Stimulated activated CD4-positive, alpha-beta T cell treated with anti-CD3 and anti-CD28 coated beads, Interleukin-12 subunit alpha, Interleukin-12 subunit beta, amount 100 ng/mL, for 4 hours (primary cell): ENCODE measurements at regions not wholly inside any gene's neighbourhood (a gene's known extent, or its start where the extent isn't known, plus 50 kb on each side); places are given as distances from the start of the nearest gene placed in this dataset.
"Not testable (repeated sequence)": the region's sequence is repeated elsewhere in the genome, so short reads cannot be mapped to it uniquely, and the experiment has no call there.

Source experiments
- DNase-seq: peaks from one replicate; pipeline ENCODE4 v3.0.0-alpha.2; 2020

DNA sequence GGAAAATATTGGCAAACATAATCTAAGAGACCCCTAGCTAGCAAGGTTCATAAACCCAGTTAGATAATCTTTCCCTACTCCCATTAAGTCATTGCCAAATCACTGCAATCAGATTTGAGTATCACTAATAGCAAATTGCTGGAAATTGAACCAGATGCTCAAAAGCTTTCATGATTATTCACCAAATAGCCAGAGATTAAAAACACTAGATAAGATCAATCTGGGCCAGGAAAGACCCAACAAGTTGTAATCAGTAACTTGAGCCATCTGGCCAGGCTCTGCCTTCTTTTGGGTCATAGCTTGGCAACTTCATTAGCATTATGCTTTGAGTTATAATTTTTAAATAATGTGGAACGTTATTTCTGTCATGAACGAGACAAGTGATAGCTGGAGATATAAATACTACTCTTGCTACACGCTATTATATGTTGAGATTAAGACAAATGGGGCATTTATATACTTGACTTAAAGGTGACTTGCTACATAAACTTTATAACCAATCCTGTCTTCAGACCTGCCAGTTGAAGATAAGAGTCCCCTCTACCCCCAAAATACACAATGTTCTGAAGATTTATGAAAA, 196.6 kb upstream of the EDNRA start:
- no peak for DNase-seq

DNA sequence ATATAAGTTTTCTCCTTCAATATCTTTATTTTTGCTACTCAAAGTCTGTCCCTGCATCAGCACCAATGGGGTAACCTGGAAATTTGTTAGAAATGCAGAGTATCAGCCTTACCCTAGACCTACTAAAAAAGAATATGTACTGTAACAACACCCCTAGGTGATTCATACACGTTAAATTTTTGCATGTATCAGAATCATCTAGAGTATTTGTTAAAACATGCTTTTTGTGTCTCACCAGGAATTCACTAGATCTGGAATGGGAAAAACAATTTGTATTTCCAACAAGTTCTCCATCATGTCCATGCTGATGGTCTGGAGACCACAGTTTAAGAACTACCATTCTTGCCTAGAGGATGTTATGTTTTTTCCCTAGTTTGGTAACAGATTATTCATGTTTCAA, 196.0 kb upstream of the EDNRA start:
- DNase-seq, result no peak

DNA sequence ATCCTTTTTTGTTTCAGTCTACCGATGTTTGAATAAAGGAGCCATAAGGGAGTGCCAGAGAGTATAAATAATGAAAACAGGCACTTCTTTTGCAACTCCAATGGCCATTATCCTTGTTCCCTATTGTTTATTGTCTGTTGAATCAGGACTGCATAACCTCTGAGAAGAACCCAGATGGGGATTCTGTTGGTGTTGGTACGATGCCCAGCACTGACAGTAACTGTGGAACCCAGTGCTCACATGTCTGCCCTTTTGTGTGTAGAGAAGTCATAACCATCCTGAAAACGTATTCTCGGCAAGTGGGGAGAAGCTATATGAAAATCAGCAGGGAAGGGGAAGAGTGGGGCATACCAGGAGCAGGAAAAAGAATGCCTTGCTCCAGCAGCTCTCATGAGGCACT, 195.1 kb upstream of the EDNRA start:
- DNase-seq, result no peak

DNA sequence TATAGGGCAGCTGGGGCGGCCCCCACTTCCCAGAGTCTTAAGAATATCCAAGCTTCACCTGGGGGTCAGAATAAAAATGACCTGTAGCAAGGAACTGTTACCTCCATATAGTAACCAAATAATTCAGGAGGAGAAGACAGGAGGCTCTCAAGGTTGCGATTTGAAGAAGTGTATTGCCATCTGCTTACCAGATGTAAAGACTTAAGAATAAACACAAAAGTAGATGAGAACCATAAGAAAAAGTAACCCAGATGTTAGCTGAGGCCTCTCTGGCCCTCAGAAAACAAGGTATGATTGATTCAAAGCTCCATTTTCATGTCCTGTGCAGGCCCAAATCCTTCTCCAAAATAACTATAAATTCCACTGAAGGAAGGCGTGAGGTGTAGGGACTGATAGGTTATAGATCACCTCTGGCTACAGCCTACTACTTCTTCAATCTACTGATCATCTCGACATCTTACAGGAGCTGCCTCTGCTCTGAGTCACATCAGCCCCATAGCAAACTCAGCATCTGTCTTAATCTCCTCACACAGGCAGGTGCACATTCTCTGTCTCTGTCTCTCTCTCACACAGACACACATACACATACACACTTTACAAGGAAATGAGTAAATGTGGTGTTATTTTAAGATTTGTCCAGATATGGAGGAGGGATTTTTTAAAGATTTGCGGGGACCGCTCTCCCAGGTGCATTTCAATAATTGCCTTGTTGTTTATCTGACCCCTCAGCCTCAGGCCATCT, 193.9 kb upstream of the EDNRA start:
- DNase-seq, result no peak

DNA sequence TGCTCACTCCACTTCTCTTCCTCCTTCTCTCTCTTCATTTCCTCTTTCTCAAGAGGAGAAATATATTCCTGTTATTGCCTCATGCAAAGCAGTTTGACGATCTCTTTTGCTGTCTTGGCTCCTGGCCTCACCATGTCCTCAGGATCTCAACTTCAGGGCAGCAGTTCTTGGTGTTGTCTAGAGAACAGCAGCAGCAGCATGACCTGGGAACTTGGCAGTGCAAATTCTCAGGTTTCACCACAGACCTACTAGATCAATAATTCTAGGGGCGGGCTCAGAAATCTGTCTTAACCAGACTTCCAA, 193.4 kb upstream of the EDNRA start:
- DNase-seq, result no peak

DNA sequence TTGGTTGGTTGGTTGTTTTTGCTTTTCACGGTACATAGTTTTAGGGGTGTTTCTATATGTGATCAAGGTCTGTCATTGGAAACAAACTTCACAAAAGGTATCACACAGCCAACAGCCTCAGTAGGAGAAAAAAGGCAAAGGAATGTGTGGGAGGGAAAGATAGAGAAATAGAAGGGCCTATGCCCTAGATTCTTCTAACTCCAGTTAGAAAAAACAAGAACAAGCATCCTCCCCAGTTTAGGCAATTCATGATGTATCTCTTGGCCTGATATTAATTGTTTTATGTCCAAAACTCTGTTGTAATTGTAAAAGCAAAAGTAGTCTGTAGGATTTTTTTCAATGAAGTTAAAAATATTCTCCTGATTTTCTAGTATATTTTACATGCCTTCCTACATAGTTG, 192.4 kb upstream of the EDNRA start:
- DNase-seq, result no peak

DNA sequence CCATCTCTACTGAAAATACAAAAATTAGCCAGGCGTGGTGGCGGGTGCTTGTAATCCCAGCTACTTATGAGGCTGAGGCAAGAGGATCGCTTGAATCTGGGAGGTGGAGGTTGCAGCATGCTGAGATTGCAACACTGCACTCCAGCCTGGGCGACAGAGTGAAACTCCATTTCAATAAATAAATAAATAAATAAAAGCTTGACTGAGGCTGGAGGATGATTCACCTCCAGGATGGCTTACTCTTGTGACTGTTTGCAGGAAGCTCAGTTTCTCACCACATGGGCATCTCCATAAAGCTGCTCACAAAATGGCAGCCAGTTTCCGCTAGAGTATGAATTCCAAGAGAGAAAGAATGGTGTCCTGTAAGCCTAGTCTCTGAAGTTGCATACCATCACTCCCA, 191.7 kb upstream of the EDNRA start:
- DNase-seq, result no peak

DNA sequence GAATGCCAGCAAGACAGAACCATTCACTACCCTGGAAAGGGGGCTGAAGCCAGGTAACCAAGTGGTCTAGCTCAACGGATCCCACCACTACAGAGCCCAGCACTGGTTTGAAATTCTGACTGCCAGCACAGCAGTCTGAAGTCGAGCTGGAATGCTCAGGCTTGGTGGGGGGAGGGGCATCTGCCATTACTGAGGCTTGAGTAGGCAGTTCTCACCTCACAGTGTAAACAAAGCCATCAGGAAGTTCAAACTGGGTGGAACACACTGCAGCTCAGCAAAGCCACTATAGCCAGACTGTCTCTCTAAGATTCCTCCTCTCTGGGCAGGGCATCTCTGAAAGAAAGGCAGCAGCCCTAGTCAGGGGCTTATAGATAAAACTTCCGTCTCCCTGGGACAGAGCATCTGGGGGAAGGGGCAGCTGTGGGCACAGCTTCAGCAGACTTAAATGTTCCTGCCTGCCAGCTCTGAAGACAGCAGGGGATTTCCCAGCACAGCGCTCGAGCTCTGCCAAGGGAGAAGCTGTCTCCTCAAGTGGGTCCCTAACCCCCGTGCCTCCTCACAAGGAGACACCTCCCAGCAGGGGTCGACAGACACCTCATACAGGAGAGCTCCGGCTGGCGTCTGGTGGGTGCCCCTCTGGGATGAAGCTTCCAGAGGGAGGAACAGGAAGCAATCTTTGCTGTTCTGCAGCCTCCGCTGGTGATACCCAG, 188.1 kb upstream of the EDNRA start:
- not testable (repeated sequence) for DNase-seq

DNA sequence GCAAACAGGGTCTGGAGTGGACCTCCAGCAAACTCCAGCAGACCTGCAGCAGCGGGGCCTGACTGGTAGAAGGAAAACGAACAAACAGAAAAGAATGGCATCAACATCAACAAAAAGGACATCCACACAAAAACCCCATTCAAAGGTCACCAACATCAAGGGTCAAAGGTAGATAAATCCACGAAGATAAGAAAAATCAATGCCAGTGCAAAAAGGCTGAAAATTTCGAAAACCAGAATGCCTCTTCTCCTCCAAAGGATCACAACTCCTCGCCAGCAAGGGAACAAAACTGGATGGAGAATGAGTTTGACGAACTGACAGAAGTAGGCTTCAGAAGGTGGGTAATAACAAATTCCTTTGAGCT, 187.6 kb upstream of the EDNRA start:
- not testable (repeated sequence) for DNase-seq

DNA sequence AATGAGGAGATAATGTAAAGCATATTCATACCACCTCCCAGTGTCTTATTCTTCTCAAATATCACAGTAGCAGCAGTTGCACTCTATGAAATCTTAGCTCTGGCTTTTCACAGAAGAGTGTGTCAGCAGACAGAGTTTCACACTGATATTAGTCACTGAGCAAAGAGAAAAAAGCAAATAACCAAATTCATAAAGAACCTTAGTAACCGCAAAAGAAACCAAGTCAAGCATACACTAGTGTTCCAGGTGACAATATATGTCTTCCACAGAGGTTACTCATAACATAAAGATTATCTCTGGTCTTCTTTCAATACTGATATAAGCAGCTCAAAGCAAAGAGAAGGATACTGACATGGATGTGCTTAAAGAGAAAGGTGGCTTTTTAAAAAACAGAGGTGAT, 181.7 kb upstream of the EDNRA start:
- no peak for DNase-seq

DNA sequence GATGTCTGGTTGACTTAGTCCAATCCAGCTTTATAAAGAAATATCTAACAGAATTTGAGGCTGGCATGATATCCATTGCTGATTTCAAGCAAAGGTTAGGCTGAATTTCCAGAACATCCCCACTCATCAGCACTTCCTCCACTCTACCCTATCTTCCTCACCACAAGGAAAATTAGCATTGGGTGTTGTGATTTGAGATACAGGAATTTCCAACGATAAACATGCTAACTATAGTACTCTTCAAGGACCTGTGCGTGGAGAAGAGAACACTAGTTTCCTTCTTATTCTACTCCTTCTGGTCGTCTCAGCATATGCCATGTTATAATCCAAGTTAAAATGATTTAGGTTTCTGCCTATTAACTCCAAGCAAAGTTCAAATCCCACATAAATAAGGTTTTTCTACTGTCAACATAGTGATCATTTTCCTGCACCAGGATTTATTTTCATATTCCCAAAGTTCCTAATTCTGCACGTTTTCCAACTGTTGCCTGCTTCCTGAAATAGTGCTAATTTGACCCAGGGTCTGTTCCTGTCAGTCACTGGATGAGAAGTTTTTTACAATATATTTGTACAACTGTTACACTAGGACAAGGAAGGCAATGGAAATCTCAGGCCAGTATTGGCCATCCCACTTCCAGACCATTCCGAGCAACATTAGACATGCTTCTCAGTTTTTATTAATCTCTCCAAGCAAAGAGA, 177.6 kb upstream of the EDNRA start:
- DNase-seq, result no peak

DNA sequence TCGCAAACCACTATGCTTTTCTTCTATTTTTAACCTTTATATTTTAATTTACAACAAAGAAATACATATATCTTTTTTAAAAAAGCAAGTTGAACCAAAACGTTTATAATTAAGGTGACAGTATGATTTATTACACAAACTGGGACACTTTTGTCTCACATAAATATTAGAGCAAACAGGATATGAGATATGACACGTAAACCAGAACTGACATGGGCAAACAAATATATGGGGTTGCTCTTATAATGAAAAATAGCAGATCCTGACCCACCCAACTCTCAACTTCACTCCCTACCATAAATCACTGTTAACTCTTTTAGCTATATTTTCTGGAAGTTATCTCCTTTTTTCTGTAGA, 177.0 kb upstream of the EDNRA start:
- DNase-seq, result no peak

DNA sequence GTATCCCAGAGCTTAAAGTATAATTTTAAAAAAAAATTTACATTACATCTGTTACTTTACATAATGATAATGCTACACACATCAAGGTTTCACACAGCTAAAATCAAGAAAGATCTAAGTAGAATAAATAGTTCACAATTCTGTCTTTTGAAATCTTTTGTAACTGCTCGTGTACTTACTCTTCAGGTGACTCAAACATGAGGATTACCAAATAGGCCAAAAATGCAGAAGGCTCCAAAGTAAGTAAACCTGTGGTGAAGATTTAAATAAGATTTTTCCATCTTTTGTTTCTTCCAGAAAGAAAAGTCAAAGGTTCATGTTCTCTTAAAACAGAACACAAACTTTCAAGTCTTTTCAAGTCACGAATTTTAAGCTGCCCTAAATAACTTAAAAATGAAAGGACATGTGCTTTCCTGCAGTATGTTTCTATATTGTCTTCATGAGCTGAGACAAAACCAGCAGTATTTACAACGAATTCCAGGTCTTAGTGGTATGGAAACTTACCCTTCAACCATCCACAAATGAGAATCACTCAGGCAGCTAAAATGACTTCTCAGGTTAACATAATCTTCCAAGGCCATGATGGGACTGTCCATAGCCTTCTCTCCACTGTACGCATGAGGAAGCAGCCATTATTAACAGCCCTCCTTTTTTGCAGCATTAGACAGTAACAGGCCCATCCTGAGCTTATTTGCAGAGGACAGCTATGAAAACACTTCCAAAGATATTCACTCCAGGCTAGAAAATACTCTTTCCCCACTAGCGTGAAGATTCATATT, 172.8 kb upstream of the EDNRA start:
- DNase-seq, result no peak

DNA sequence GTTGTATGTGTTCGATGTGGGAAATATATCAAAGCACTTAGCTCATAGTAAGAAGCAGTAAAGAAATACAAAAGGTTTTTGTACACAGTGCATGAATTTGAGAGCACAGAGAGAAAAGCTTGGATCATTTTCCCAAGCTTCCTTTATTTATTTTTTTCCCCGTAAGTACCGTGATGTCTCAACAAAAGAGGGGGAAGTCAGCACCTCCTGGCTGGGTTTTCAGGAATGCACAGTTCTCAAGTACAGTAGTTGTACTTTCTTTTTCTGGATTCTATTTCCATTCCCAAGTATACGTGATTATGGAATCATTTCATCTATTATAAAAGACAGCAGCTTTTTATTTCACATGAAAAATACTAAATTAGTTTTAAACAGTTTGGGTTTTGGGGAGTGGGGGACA, 171.5 kb upstream of the EDNRA start:
- DNase-seq, result no peak

DNA sequence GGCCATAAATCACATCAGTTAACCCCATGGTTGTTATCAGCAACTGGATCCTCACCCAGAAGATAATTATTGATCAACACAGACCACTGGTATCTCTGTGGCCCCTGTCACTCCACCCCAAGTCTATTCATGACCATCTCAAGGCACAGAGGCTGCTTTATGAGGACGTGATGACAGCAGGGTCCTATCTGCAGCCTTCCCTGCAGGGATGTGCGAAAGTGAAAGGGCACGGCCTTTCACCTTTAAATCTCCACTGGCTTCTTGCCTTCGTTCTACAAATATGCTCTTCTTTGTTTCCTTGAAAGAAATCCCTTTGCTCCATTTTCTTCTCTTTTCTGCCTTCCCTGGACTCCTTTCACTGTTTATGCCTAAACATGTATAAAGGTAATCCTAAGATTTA, 170.6 kb upstream of the EDNRA start:
- no peak for DNase-seq

DNA sequence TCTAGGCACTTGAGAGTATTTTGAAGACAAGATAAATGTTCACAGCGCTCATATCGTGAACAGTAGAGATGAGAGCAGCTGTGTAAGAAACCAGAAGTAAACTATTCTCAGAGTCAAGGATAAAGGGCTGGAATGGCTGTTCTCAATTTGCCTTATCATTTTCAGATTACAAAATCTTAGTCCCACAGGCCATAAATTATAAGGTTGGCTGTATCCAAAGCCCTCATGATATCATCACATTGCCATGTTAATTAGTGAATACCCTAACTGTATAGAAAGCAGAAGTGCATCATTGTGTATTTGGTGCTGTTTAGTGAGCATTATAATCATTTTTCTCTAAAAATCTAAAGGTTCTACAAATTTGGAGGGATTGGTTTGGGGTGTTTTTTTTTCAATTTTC, 168.9 kb upstream of the EDNRA start:
- no peak for DNase-seq

DNA sequence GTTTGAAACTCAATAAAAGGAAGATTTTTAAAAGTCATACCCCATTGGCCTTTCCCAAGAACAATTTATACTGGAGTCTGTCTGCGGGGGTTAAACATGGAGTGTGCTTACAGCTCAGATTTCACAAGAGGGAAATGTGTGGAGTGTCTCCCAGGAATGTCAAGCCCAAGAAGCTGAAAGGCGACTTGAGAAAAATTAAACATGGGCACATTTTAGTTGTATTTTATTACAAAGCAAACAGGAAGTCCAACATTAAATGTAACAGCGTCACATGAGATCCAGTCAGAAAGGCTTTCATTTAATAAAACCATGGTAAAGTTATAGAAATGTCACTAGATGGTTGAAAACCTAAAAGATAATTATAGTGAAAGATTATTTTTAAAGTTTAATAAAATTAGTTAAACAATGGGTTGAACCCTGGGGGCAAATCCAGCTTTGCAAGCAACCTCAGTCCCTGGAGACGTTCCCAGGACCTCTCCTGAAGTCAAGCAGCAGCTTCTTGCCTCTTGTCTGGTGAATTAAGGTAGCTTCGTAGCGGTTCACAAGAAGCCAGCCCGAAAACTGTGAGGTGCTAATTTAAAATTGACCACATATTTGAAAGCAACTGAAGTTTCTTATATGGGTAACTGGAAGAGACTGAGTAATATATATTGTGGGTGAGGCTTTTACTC, 168.4 kb upstream of the EDNRA start:
- DNase-seq, result no peak

DNA sequence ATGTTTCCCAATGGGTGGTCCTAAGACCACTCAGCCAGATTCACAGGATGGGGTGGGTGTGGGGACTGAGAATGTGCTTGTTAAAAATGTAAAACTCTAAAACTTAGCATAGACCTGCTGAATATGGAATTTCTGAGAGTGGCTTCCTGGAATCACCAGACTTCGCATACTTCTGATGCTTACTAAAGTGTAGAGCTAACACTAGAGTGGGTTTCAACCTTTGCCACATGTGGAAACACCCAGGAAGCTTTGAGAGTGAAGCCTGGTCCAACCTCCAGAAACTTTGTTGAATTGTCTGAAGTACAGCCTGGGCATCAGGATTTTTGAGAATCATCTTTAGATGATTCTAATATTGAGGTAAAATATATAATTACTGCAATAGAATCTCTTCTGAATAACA, 167.8 kb upstream of the EDNRA start:
- no peak for DNase-seq

DNA sequence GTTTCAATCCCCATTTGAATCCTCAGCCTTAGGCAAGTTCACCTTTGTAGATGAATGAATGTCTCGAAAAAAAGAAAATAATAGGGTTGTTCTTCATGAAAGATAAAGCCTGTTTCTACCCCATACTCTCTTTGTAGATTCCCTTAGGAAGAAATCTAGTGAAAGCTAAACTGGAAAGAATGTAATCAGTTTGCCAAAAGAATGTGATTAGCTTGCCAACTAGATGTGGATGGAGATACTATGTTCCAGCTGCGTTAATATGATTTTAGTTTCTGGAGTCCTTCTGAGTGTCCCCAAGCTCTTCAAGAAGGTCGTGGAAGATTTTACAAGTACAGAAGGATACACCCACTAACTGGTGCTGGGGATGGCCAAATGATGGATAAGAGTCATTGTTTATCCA, 162.3 kb upstream of the EDNRA start:
- no peak for DNase-seq

DNA sequence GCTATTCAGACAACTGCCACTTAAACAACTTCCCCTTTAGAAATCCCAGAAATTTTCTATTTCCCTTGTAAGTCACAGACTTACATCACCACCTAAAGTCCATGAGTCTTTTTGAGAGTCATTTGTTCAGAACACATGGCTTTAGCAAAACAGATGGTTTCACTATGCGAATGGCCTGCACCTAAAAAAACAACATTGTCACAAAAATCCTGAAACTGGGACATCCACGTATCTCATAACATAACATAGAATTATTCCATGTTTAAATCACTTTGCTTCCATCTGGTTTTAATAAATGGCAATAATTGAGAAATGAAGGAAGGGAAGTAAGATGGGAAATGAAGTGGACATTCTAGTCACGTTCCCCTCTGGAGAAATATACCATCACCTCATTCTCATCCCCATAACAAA, 155.3 kb upstream of the EDNRA start:
- no peak for DNase-seq

DNA sequence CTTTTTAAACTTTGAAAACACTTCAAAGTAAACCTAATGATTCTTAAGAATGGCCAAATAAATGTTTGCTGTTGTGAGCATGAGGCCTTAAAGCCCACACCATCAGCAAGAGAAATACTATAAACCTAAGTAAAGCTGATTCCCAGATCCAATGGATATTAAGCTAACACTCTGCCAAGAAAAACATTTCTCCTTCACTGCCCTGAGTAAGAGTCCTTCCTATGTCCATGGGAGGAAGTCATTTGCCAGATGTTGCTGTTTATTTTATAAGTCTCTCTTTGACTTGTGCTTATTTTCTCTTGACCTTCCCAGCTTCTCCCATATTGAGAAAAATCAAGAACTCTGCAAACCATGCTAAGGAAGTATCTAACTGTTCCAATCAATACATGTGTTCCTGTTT, 154.3 kb upstream of the EDNRA start:
- no peak for DNase-seq

DNA sequence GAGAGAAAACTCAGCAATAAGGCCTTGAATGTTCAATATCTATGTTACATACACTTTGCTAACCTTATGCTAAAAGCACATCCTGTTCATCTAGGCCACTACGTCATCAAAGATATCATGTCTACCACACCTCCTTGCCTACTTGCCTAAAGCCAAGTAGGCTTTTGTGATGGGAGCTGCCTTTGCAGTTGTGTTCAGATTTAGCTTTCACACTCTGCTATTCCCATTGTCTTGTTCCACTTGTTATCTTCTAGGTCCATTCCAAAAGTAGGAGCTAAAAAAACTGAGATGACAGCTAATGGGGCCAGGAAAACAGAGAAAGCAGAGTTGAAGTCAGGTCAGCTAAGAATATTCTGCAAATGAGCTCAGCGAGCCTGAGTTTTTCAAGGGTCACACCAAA, 153.6 kb upstream of the EDNRA start:
- DNase-seq, result no peak

DNA sequence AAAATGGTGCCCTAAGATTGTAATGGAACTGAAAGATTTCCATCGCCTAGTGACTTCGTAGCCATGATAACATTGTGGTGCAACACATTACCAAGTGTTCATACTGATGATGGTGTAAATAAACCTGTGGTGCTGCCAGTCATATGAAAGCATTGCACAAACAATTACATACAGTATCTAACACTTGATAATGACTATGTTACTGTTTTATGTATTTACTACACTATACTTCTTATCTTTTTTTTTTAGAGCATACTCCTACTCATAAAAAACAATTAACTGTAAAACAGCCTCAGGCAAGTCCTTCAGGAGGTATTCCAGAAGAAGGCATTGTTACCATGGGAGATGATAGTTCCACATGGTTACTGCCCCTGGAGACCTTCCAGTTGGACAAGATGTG, 152.7 kb upstream of the EDNRA start:
- no peak for DNase-seq
